ENCODE measurements at regions not wholly inside any gene's neighbourhood (a gene's known extent, or its start where the extent isn't known, plus 50 kb on each side); places are given as distances from the start of the nearest gene placed in this dataset.

DNA sequence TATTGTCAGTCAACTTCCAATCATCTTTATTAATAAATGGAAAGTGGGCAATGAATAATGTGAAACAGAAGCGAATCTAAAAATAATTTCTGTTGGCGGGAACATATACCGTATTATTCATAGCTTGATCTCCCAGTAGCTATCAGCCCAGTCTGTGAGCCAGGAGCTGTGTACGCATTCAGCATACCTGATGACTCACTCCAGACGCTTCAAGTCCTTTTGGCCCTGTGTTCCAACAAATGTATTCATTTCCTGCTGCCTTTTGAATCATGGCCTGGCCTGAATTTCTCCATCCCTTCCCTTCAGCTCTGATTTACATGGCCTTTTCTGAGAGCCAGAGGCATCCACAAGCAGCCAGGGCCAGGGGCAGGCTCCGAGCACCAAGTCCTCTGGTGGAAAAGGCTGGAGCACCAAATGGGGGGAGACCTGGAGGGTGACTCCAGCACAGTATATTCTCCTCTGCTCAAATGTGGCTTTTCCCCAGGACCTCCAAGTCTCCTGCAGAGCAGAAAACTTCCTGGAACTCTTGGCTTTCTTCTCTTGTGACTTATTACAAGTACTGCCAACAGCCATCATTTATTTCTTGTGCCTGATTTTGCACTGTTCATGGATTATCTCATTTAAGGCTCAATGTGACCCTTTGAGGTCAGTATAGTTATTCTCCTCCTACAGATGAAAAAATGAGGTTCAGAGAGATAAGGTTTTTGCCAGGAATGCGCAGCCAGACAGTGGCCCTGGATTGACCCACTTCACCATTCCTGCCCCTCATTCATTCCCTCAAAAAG is 108.7 kb downstream of the EN1 start:
- DNase-seq = no peak

DNA sequence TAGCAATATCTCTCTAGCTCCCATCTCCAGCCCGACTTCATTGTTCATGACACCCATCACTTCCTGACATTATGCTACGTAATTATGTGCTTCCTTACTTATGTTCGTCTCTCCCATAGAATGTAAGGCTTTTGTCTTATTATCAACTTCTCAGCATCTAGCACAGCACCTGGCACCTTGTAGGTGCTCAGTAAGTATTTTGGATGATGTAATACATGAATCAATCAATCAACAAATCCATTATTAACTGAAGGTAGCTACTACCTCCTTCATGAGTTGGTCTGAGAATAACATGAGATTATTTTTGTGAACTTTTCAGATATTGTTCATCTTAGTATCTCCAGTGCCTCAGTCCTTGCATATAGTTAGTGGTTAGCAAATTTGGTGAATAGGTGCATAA is 109.3 kb downstream of the EN1 start:
- DNase-seq = no peak

DNA sequence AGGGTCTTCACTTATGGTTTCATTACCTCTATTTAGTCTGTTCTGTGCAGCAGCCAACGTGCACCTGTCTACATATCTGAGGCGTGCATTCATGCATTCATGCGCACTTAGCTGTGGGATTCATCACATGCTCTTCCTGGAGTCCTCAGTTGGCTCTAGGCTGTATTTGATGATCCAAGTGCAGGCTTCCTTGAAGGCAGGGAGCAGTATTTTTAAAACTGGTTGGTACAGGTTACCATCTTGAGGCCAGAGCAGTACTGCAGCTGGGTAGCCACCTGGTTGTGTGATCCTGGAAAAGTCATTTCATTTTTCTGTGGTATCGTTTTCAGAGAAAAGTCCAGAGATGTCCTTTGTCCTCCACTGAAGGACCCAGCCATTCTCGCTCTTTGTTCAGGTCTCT is 109.8 kb downstream of the EN1 start:
- no peak for DNase-seq

DNA sequence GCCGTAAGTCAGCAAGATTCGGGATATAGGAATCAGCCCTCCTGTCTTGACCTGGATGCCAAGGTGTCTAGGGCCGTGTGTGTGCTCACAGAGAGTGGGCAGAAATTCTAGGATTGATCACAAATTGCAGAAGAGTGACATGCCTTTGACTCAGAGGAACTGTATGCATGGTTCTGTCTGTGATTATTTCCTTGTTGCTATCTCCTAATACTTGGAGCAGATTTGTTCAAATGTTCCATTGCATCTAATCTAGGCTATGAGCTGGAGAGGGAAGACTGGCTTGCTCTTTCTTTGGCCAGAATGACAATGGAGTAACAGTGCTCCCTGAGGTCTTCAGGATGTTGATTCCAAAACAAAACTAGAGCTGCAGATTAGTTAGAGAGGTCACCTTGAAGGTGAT is 115.0 kb downstream of the EN1 start:
- no peak for DNase-seq

DNA sequence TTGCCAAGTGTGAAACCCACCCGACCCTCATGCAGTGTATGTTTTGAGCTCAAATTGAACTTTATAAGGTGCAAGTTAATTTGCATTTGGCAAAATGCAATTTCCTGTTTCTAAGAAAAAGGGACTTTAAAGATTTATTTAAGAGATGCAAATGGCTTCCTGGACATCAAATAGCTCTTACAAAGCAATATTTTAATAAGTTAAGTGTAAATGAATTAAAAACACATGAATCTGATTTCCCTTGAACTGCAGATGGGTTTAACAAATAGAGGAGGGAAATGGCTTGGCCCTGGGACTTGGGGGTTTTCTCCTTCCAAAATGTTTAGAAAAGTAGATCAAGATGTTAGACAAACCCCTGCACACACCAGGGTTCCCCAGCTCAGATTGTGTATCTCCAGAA is 116.0 kb downstream of the EN1 start:
- DNase-seq = no peak

DNA sequence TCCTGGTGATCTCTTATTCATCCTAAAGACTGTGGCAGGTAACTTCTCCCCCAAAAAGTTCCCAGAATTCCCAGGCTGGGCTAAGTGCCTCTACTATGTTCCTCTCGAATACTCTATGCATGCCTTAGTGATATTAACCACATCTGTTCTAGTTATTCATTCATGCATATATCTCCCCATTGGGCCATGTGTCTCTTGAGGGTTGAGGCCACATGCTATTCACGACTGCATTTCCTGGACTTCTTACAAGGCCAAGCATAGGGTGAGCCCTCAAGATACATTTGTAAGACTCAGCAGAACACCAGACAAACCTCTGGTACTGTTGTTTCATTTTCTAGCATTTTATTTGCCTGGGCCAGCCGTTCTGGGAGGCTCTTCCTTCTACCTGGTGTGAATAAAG is 117.0 kb downstream of the EN1 start:
- no peak for DNase-seq

DNA sequence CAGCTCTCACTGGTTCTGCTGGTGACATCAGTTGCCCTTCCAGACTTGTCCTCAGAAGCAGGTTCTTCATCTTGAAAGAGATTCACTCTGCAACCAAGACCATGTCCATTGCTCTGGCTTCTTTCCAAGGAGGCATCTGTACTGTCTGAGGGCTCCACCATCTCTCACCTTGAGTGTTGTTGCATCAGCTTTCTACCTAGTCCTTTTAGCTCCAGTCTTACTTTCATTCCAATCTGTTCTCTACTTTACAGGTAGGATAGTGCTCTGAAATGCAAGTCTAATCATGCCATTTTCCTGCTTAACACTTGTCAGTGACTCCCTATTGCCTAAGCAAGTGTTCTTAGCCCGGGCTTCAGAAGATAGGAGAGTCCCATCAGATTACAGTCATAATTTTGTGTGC is 117.7 kb downstream of the EN1 start:
- no peak for DNase-seq

DNA sequence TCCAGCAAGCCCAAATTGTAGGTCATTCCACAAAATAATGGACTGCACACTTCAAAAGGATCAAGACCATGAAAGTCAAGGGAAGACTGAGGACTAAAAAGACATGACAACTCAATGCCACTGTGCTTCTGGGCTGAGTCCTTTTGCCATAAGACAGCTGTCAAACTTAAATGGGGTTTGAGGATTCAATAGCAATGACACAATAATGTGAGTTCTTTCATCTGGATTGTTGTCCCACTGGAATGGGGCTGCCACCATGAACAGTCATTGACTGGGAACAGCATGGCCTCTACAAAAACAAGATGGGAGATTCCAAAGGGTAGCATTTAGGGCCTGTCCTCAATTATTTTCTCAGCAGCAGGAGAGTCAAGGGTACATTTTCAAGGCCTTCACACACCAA is 118.5 kb downstream of the EN1 start:
- no peak for DNase-seq

DNA sequence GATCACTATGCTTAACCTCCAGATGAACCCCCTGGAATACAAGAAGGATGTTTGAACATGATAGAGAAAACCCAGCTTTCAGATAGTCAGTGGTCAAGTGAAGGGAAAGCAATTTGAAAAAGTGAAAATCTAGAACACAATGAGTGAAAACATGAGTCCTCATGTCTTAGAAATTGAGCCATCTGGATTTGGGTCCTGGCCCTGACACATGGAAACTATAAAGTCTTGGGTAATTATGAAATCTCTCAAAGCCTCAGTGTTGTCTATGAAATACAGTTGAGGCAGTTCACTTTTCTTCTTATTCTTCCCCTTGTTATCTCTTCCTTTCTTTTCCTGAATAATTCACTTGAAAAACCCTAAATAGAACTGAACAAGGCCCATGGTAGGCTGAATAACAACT is 120.6 kb downstream of the EN1 start:
- no peak for DNase-seq

DNA sequence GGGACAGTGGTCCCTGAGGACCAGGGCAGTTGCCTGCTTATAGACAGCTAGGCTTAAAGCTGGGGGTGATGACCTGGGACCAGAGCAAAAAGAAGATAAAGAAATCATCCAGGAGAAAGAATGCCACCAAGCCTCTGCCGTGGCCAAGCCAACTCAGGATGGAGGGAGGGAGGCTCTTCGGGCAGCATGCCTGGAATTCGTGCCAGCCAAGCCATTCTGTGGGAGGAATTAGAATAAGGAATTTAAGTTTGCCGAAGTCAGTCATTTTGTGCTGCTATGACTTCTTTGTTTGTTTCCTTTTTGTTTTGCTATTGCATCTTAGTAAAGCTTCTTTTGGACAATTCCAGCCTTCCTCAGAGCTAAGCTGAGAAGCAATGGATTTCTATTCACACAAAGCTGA is 124.1 kb downstream of the EN1 start:
- no peak for DNase-seq

DNA sequence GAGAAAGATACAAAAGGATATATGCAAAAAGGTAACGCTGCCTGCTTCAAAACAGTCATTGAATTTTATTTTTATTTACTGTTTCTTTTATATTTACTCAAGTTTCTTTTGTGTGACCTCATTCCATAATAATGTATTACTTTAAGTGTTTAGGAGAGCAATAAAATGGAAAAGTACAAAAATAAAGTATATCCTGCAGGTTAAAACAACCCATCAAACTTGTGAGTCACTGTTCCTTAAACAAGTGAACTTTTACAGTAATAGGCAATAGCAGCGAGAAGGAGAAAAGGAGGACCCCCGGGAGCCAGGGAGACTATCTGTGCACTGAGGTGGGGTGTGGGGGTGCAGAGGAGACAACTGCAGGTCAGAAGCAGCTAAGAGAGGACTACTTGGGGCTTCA is 124.5 kb downstream of the EN1 start:
- DNase-seq = no peak

DNA sequence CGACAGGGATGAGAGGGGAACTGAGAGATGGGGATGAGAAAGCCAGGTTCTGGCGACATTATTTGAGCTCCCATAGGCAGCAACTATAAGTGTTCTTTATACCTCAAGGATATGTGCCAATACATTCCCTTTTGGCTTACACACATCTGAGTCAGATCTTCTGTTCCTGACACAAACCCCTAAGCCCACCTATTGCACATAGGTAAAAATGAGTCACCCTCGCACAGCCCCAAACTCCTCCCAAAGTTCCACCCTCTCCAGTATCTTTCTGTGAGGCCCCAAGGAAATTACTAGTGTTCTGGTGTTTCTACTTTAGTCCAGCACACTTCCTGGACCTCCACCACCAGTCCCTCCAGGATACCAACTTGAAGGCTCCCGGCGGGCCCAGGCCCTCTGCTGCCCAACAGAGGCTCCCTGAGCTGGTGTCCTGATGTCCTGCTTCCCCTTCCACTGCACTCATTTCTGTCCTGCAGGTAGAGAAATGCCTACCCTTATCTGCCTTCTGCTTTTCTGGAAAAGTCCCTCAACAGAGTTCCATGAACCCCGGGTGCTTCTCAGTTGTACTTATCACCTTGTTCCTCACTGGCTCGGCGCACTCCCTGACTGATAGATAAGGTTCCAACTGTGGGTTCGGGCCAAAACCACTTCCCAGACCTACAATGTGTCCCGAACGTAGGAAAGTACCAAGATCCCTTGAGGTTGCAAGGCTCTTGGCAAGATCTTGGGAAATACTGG is 125.5 kb downstream of the EN1 start:
- DNase-seq = no peak

DNA sequence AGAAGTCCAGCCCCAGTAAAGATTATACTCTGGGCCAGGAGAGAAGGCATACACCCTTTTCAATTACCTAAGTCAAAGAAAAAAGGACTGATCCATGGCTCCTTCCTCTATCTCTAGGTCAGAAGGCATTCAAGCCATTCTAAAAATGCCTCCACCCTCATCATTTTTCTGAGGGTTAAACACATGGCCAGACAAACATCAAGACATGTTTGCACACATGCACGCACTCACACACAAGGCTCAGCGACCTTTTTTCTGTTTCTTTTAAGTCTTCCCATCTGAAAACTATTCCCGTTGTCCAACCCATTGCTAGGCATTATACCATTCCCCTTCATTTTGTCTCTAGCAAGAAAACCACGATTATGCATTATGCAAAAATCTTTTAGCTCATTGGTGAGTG is 126.6 kb downstream of the EN1 start:
- DNase-seq = no peak

DNA sequence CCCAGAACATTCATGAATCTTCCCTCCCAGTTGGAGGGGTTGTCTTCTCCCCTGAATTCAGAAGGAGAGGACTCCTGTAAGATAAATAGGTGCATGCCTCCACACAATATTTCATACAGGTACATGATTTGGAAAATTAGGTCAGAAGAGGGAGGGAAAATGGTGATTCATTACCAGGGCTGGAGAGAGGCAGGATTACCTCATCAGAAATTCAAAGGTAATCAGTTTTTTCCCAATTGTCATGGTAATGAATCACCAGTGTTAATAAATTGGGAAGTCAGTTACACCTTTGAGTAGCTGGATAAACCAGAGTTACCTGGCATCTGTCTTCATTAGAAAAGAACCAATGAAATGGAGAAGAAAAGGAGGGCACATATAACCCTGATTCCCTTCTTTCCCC is 128.5 kb downstream of the EN1 start:
- DNase-seq = no peak

DNA sequence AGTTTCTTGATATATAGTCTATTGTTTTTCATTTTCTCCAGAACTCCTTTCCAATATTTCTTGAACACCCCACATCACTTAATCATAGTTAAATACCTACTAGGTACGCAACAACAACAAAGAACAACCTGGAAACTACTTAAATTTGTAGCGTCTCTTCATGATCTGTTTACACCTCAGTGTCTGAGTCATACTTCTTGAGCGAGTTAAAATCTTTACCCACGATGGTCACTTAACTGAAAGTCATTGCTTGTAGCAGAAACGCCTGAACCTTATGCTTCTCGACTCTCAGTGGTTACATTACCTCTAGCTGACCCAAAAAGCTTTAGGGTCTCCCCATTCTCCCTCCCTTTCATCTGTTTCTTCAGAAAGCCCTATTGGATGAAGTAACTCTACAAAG is 131.3 kb downstream of the EN1 start:
- no peak for DNase-seq

DNA sequence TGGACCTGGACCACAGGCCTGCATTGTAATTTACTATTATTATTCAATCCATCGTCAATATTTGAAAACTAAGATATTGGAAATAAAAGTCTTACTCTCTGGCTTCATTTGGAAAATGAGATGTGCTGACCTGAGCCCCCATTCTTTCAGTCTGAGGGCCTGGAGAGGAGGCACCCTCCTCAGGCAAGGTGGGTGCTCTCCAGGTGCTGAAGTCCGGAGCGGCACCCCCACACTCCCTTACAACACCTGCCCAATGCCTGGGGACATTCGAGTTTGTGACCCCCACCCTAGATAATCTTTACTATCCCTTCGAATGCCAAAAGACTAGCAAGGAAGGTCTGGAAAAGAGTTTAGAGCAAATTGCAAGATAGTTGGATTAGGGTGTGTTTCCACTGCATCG is 133.3 kb downstream of the EN1 start:
- DNase-seq = no peak

DNA sequence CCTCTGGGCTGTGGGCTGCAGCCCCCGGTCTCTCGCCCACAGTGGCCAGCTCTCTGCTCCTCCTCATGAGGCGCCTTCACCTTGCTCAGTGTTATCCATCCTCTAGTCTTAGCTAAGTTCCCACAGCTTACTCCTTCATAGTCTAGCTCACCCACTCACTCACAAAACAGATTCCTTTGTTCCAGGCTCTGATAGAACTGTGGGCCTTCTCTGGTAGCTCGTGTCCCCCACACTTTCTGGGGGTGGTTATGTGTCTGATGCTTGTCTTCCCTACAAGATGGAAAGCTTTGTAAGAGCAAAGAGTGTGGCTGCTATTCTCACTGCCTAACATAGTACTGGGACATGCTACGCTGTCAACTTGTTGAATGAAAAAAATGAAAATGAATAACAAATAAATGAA is 135.8 kb downstream of the EN1 start:
- no peak for DNase-seq

DNA sequence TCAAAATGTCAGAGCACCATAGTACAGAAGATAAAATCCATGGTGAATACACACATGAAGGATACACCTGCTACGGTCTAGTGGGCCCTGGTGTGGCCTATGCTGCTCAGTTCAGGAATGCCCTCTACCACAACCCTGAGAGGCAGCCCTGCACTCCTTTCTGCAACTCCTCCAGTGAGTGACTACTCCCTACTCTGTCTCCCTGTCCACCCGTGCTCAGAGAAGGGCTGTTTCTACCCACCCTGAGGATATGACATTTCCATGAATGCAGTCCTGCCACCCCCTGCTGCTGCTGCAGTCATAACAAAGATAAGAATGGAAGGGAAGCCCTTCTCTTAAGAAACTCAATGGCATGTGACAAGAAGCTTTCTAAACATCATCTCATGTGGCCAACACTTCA is 137.0 kb downstream of the EN1 start:
- DNase-seq = no peak

DNA sequence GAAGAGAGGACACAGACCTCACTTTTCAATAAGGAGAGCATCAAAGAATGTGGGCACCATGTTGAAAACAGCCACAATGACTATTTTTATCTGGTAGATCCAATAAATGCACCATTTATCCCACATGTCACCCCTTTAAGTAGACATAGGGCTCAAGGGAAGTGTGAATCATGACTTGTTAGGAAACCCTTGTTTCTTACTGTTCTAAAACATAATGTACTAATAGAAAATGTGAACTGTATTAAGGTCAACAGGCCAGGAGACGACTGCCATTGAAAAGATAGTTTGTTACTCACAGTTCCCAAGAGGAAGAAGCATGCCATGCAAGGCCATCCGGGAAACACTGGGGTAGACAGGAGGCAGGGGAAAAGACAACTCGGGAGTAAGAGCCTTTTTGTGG is 137.7 kb downstream of the EN1 start:
- no peak for DNase-seq

DNA sequence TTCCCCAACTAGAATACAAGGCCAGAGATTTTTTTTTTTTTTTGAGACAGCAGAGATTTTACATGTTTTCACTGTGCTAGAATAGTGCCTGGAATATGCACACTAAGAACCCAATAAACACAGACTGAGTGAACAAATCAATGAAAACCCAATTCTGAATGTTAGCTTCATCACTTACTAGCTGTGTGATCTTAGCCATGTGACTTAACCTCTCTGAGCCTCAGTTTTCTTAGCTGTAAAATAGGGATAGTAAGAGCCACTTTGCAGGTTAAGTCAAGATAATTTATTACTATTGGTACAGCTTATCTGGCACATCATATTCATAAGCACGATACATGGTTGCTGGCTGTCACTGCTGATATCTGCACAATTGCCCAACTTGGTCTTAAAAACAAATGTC is 140.6 kb downstream of the EN1 start:
- DNase-seq = no peak

DNA sequence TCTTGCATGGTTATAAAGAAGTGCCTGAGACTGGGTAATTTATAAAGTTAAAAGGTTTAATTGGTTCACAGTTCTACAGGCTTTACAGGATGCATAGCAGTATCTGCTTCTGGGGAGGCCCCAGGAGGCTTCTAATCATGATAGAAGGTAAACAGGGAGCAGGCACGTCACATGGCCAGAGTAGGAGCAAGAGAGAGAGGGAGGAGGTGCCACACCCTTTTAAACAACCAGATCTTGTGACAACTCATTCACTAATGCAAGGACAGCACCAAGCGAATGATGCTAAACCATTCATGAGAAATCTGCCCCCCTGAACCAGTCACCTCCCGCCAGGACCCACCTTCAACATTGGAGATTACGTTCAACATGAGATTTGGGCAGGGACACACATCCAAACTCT is 141.1 kb downstream of the EN1 start:
- DNase-seq = no peak

DNA sequence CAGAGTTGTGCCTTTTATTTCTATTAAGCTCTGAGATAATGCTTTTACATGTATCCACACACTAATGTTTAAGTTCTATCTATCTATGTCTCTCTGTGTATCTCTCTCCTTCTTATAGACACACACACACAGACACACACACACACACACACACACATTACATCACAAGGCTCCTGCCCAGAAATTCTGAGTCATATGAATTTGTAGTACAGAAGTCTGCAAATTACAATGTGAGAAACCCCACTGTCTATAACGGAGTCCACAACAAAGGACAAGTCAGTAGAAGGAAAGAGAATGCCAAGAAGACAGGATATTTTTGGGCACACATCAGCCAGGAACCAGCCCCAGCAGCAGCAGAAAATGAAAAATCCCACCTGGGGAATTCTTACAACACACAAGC is 142.4 kb downstream of the EN1 start:
- no peak for DNase-seq

DNA sequence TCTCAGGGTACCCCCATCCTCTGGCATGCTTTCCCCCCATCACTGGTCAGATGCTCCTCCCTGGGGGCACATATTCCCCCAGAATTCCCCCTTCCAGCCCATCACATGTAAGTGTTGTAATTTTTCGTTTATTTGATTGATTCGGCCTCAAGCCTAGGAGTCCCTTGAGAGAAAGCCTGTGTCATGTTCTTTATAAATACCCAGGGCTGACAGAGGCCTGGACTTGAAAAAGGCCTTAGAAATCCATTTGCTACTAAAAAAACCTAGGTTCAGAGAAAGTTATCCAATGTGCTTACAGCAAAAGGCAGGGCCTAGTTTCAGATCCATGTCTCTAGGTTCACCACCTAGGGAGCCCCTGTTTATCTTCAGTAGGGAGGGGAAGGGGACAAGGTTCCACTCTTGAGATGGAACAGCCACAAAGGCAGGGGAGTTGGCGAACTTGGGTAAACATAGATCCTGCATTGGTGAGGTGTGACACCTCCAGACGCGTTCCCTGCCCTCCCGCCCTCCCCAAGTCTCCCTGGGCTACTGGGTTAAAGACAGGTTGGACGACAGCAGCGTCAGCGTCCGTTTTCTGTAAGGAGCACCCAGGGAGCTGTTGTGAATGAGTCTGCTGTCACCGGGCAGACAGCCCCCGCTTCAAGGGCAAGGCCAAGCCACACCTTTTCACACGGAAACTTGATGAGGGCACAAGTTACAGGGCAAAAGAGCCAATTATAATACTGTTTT is 147.8 kb downstream of the EN1 start:
- DNase-seq = no peak

DNA sequence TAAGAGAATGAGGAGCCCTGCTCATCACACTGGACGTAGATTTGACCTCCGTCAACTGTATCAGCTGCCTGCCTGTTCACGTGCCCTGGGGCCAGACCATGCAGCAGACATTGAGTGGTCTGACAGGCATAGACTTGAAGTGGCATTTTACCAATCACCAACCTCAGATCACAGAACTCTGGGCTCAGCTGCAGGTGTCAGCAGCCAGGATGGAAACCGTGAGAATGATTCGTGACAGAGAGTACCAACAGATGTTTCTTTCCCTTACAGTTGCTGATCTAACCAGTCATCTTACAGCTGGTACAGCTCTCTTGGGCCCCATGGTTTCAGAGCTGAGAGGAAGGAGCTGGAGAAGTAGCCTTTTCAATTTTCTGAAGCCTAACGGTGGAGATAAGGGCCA is 148.9 kb downstream of the EN1 start:
- no peak for DNase-seq
